ENCODE measurements at regions not wholly inside any gene's neighbourhood (a gene's known extent, or its start where the extent isn't known, plus 50 kb on each side); places are given as distances from the start of the nearest gene placed in this dataset.

- Histone ChIP-seq H3K9me3 (no peaks in the 10 kb centered on the region), H3K4me1 (peaks cover 0 to 6% of the 10 kb centered on the region in 2 donors), H3K27me3 (no peaks in the 10 kb centered on the region), H3K27ac (no peak overlapping the region), H3K4me3 (no peak overlapping the region), H3K36me3 (no peaks in the 10 kb centered on the region)
- DNase-seq: no peak
- TF ChIP-seq POLR2A (IDR thresholded peaks at IDR 0.05) (no peak), CTCF (IDR thresholded peaks at IDR 0.05) (no peak)
- intact Hi-C loops (cut with DNase I; ENCODE audit: low total_unique reads): no loop called here
Measured at GRCh38 chr20:60583741-60584140, 625.5 kb downstream of the CDH26 start.

- no peak for DNase-seq
- no peak overlapping the region for H3K27ac ChIP-seq
- H3K36me3 ChIP-seq: no peaks in the 10 kb centered on the region
- TF ChIP-seq POLR2A (IDR thresholded peaks at IDR 0.05) (no peak), CTCF (IDR thresholded peaks at IDR 0.05) (no peak)
- intact Hi-C loops (cut with DNase I; ENCODE audit: low total_unique reads): no loop called here
- no peaks in the 10 kb centered on the region for H3K9me3 ChIP-seq
- no peaks in the 10 kb centered on the region for H3K27me3 ChIP-seq
- H3K4me1 ChIP-seq: peaks cover 0 to 6% of the 10 kb centered on the region in 2 donors
- no peak overlapping the region for H3K4me3 ChIP-seq
Measured at GRCh38 chr20:60584221-60584620, 626.0 kb downstream of the CDH26 start.

GRCh38 chr20:60585651-60586050, 627.4 kb downstream of the CDH26 start:
- DNase-seq: no peak
- no peaks in the 10 kb centered on the region for H3K9me3 ChIP-seq
- intact Hi-C loops (cut with DNase I; ENCODE audit: low total_unique reads): no loop called here
- peaks cover 0 to 6% of the 10 kb centered on the region in 2 donors for H3K4me1 ChIP-seq
- H3K4me3 ChIP-seq: no peak overlapping the region
- H3K36me3 ChIP-seq: no peaks in the 10 kb centered on the region
- H3K27ac ChIP-seq: no peak overlapping the region
- TF ChIP-seq CTCF (IDR thresholded peaks at IDR 0.05) (no peak), POLR2A (IDR thresholded peaks at IDR 0.05) (no peak)
- no peaks in the 10 kb centered on the region for H3K27me3 ChIP-seq

GRCh38 chr20:60586269-60587050, 628.2 kb downstream of the CDH26 start:
- H3K9me3 ChIP-seq: no peaks in the 10 kb centered on the region
- no peak for TF ChIP-seq CTCF (IDR thresholded peaks at IDR 0.05)
- no peak for TF ChIP-seq POLR2A (IDR thresholded peaks at IDR 0.05)
- intact Hi-C loops (cut with DNase I; ENCODE audit: low total_unique reads): no loop called here
- no peak for DNase-seq
- no peaks in the 10 kb centered on the region for H3K36me3 ChIP-seq
- H3K27ac ChIP-seq: no peak overlapping the region
- H3K4me1 ChIP-seq: peaks cover 0 to 6% of the 10 kb centered on the region in 2 donors
- H3K4me3 ChIP-seq: no peak overlapping the region
- no peaks in the 10 kb centered on the region for H3K27me3 ChIP-seq

GRCh38 chr20:60587986-60588385, 629.8 kb downstream of the CDH26 start:
- DNase-seq: no peak
- H3K4me1 ChIP-seq: peaks cover 0 to 6% of the 10 kb centered on the region in 2 donors
- intact Hi-C loops (cut with DNase I; ENCODE audit: low total_unique reads): no loop called here
- H3K4me3 ChIP-seq: no peak overlapping the region
- no peak for TF ChIP-seq CTCF (IDR thresholded peaks at IDR 0.05)
- TF ChIP-seq POLR2A (IDR thresholded peaks at IDR 0.05): no peak
- no peaks in the 10 kb centered on the region for H3K27me3 ChIP-seq
- no peak overlapping the region for H3K27ac ChIP-seq
- no peaks in the 10 kb centered on the region for H3K36me3 ChIP-seq
- H3K9me3 ChIP-seq: no peaks in the 10 kb centered on the region

Data from uterus (tissue), 3 donors.